ENCODE measurements at regions not wholly inside any gene's neighbourhood (a gene's known extent, or its start where the extent isn't known, plus 50 kb on each side); places are given as distances from the start of the nearest gene placed in this dataset.
"Not testable (repeated sequence)": the region's sequence is repeated elsewhere in the genome, so short reads cannot be mapped to it uniquely, and the experiment has no call there.

GRCh38 chr3:20931834-20932233 lies 745.8 kb upstream of the SGO1 start:
- H3K27me3 Mint-ChIP-seq = no peaks in the 10 kb centered on the region
- ChIA-PET POLR2A (no interaction called here), CTCF (no interaction called here)
- no peaks in the 10 kb centered on the region for H3K36me3 Mint-ChIP-seq (ENCODE audit: low read depth)
- no peaks in the 10 kb centered on the region for H3K4me1 Mint-ChIP-seq
- peaks cover 21% of the 10 kb centered on the region for H3K9me3 Mint-ChIP-seq
- no peak overlapping the region for H3K4me3 Mint-ChIP-seq
- no peak overlapping the region for H3K27ac Mint-ChIP-seq
- DNase-seq = no peak

GRCh38 chr3:20930034-20930433 lies 744.0 kb upstream of the SGO1 start:
- ChIA-PET POLR2A (no interaction called here), CTCF (no interaction called here)
- Mint-ChIP-seq H3K27me3 (no peaks in the 10 kb centered on the region), H3K9me3 (peaks cover 21% of the 10 kb centered on the region), H3K36me3 (ENCODE audit: low read depth) (no peaks in the 10 kb centered on the region), H3K4me1 (no peaks in the 10 kb centered on the region), H3K27ac (no peak overlapping the region), H3K4me3 (no peak overlapping the region)
- DNase-seq = no peak

- H3K9me3 Mint-ChIP-seq = peaks cover 16% of the 10 kb centered on the region
- no peak overlapping the region for H3K27ac Mint-ChIP-seq
- H3K4me1 Mint-ChIP-seq = no peaks in the 10 kb centered on the region
- ChIA-PET CTCF (no interaction called here), POLR2A (no interaction called here)
- no peaks in the 10 kb centered on the region for H3K27me3 Mint-ChIP-seq
- no peaks in the 10 kb centered on the region for H3K36me3 Mint-ChIP-seq (ENCODE audit: low read depth)
- DNase-seq = no peak
- no peak overlapping the region for H3K4me3 Mint-ChIP-seq
Observed at GRCh38 chr3:20924646-20925385, 738.8 kb upstream of the SGO1 start.

- peaks cover 21% of the 10 kb centered on the region for H3K9me3 Mint-ChIP-seq
- H3K4me3 Mint-ChIP-seq; H3K4me1 Mint-ChIP-seq; CTCF ChIA-PET; H3K36me3 Mint-ChIP-seq (ENCODE audit: low read depth); DNase-seq; POLR2A ChIA-PET; H3K27ac Mint-ChIP-seq; H3K27me3 Mint-ChIP-seq: not testable (repeated sequence)
Observed at GRCh38 chr3:20921112-20921511, 735.1 kb upstream of the SGO1 start.

GRCh38 chr3:20916951-20917606 lies 731.1 kb upstream of the SGO1 start:
- Mint-ChIP-seq H3K9me3 (peaks cover 30% of the 10 kb centered on the region), H3K27me3 (no peaks in the 10 kb centered on the region), H3K27ac (no peak overlapping the region), H3K36me3 (ENCODE audit: low read depth) (no peaks in the 10 kb centered on the region), H3K4me3 (no peak overlapping the region), H3K4me1 (no peaks in the 10 kb centered on the region)
- ChIA-PET POLR2A (no interaction called here), CTCF (no interaction called here)
- no peak for DNase-seq

GRCh38 chr3:20914310-20914709 lies 728.3 kb upstream of the SGO1 start:
- Mint-ChIP-seq H3K4me1 (no peaks in the 10 kb centered on the region), H3K4me3 (no peak overlapping the region)
- no peak for DNase-seq

GRCh38 chr3:20912406-20912805 lies 726.4 kb upstream of the SGO1 start:
- ChIA-PET POLR2A (no interaction called here), CTCF (no interaction called here)

More at GRCh38 chr3:20914310-20914709, 728.3 kb upstream of the SGO1 start:
- Mint-ChIP-seq H3K9me3 (peaks cover 25% of the 10 kb centered on the region), H3K36me3 (ENCODE audit: low read depth) (no peaks in the 10 kb centered on the region), H3K27me3 (no peaks in the 10 kb centered on the region), H3K27ac (no peak overlapping the region)
- CTCF ChIA-PET = no interaction called here
- POLR2A ChIA-PET = no interaction called here

GRCh38 chr3:20909511-20909910 lies 723.5 kb upstream of the SGO1 start:
- DNase-seq = no peak
- Mint-ChIP-seq H3K36me3 (ENCODE audit: low read depth) (no peaks in the 10 kb centered on the region), H3K27me3 (no peaks in the 10 kb centered on the region), H3K4me3 (no peak overlapping the region), H3K27ac (no peak overlapping the region), H3K4me1 (no peaks in the 10 kb centered on the region), H3K9me3 (peaks cover 19% of the 10 kb centered on the region)
- ChIA-PET POLR2A (no interaction called here), CTCF (no interaction called here)

More at GRCh38 chr3:20912406-20912805, 726.4 kb upstream of the SGO1 start:
- DNase-seq = no peak
- no peaks in the 10 kb centered on the region for H3K27me3 Mint-ChIP-seq
- no peaks in the 10 kb centered on the region for H3K36me3 Mint-ChIP-seq (ENCODE audit: low read depth)
- peaks cover 25% of the 10 kb centered on the region for H3K9me3 Mint-ChIP-seq
- H3K4me1 Mint-ChIP-seq = no peaks in the 10 kb centered on the region
- H3K4me3 Mint-ChIP-seq = no peak overlapping the region
- no peak overlapping the region for H3K27ac Mint-ChIP-seq

- Mint-ChIP-seq H3K4me1 (no peaks in the 10 kb centered on the region), H3K9me3 (peaks cover 5% of the 10 kb centered on the region), H3K4me3 (no peak overlapping the region), H3K27ac (no peak overlapping the region), H3K27me3 (no peaks in the 10 kb centered on the region), H3K36me3 (ENCODE audit: low read depth) (no peaks in the 10 kb centered on the region)
- CTCF ChIA-PET = no interaction called here
- DNase-seq = no peak
- POLR2A ChIA-PET = no interaction called here
Observed at GRCh38 chr3:20905210-20905805, 719.3 kb upstream of the SGO1 start.

GRCh38 chr3:20904671-20905070 lies 718.7 kb upstream of the SGO1 start:
- ChIA-PET CTCF (no interaction called here), POLR2A (no interaction called here)
- no peak overlapping the region for H3K27ac Mint-ChIP-seq
- DNase-seq = no peak
- H3K9me3 Mint-ChIP-seq = peaks cover 6% of the 10 kb centered on the region
- H3K4me3 Mint-ChIP-seq = no peak overlapping the region
- H3K27me3 Mint-ChIP-seq = no peaks in the 10 kb centered on the region
- no peaks in the 10 kb centered on the region for H3K4me1 Mint-ChIP-seq
- no peaks in the 10 kb centered on the region for H3K36me3 Mint-ChIP-seq (ENCODE audit: low read depth)

GRCh38 chr3:20898962-20899361 lies 713.0 kb upstream of the SGO1 start:
- Mint-ChIP-seq H3K27ac (no peak overlapping the region), H3K9me3 (peaks cover 12% of the 10 kb centered on the region), H3K27me3 (no peaks in the 10 kb centered on the region), H3K4me1 (no peaks in the 10 kb centered on the region), H3K4me3 (no peak overlapping the region), H3K36me3 (ENCODE audit: low read depth) (no peaks in the 10 kb centered on the region)
- no peak for DNase-seq
- CTCF ChIA-PET = interaction anchor here (0.7 kb wide), 1 partner anchor 134 kb away, joined by 3 read pairs; no protein-coding TSS in a partner anchor
- POLR2A ChIA-PET = no interaction called here

GRCh38 chr3:20890111-20890519 lies 704.1 kb upstream of the SGO1 start:
- H3K27ac Mint-ChIP-seq = no peak overlapping the region
- CTCF ChIA-PET = no interaction called here
- POLR2A ChIA-PET = no interaction called here
- H3K27me3 Mint-ChIP-seq = no peaks in the 10 kb centered on the region
- H3K4me1 Mint-ChIP-seq = no peaks in the 10 kb centered on the region
- H3K36me3 Mint-ChIP-seq (ENCODE audit: low read depth) = no peaks in the 10 kb centered on the region
- no peak overlapping the region for H3K4me3 Mint-ChIP-seq
- peaks cover 12% of the 10 kb centered on the region for H3K9me3 Mint-ChIP-seq
- DNase-seq = no peak

- ChIA-PET POLR2A (no interaction called here), CTCF (no interaction called here)
- DNase-seq = no peak
- no peaks in the 10 kb centered on the region for H3K27me3 Mint-ChIP-seq
- no peak overlapping the region for H3K4me3 Mint-ChIP-seq
- H3K9me3 Mint-ChIP-seq = peaks cover 18% of the 10 kb centered on the region
- H3K36me3 Mint-ChIP-seq (ENCODE audit: low read depth) = no peaks in the 10 kb centered on the region
- H3K4me1 Mint-ChIP-seq = no peaks in the 10 kb centered on the region
- H3K27ac Mint-ChIP-seq = no peak overlapping the region
Observed at GRCh38 chr3:20878691-20879090, 692.7 kb upstream of the SGO1 start.

GRCh38 chr3:20873235-20873634 lies 687.2 kb upstream of the SGO1 start:
- Mint-ChIP-seq H3K27ac (no peak overlapping the region), H3K4me1 (no peaks in the 10 kb centered on the region), H3K27me3 (no peaks in the 10 kb centered on the region), H3K9me3 (peaks cover 25% of the 10 kb centered on the region), H3K4me3 (no peak overlapping the region), H3K36me3 (ENCODE audit: low read depth) (no peaks in the 10 kb centered on the region)
- POLR2A ChIA-PET = no interaction called here
- CTCF ChIA-PET = interaction anchor here (0.7 kb wide), 1 partner anchor 66 kb away, joined by 3 read pairs; no protein-coding TSS in a partner anchor
- no peak for DNase-seq

Data from activated CD4-positive, alpha-beta memory T cell treated with anti-CD3 and anti-CD28 coated beads, Interleukin-2, amount 10 ng/mL, durations not matched to agents 7 days and 5 days (primary cell).